Left cardiac atrium (tissue), 4 donors: ENCODE measurements at regions not wholly inside any gene's neighbourhood (a gene's known extent, or its start where the extent isn't known, plus 50 kb on each side); places are given as distances from the start of the nearest gene placed in this dataset.

Experiments used
- ATAC-seq, 2 donors: fragments of 200-7000 bp; cut with Tn5 transposase; one replicate each; pipeline ENCODE4 v1.9.1; 2020; ENCODE audit warnings: mild to moderate bottlenecking in 2 of 2, moderate library complexity in 2 of 2
- DNase-seq: peaks from one replicate; pipeline ENCODE4 v3.0.0-alpha.2; 2020
- intact Hi-C, 2 donors: fragments of 100-400 bp; cut with DNase I; formaldehyde crosslinking; loops; one replicate each; pipeline versions ENCODE4 v1.14.1 to v1.15.1; 2022 to 2023
- donor health status: DM: no; HTN: yes; CAD: no.
- donor health status: DM: no; HTN: yes; CAD: no; lungs with severe emphysema.
- donor health status: DM: yes; HTN: yes; CAD: no.
- donor health status: Dilated cardiomyopathy.

DNA sequence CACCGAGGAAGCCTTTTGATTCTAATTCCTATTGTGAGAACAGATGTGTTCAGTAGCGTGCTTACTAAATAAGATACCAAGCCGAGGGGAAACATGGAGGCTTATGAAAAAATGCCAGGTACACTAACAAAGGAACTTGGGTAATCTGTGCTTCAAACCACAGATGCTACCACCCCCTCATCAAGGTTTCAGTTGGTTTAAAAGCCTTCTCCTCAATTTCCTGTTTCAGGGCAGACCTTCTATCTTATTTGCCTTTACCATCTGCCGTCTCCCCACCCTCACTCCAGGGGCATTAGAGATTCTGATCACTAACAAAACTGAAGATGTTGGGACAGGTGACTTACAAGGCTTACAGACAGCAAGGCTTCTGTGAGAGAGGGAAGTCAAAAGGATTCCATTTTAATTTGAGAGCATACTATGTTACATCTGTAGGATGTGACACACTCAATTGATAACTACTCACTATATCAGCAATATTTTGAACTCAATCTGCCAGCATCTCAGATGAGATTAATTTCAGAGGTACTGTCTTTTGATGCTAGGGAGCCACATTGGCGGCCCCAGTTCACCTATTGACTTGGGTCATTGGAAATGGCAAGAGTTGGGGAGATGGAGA lies 60.6 kb upstream of the PLCL2 start:
- intact Hi-C loops, result no loop called here
- ATAC-seq, result peak in 1 of 2 donors; percentile 15
- DNase-seq, result no peak

DNA sequence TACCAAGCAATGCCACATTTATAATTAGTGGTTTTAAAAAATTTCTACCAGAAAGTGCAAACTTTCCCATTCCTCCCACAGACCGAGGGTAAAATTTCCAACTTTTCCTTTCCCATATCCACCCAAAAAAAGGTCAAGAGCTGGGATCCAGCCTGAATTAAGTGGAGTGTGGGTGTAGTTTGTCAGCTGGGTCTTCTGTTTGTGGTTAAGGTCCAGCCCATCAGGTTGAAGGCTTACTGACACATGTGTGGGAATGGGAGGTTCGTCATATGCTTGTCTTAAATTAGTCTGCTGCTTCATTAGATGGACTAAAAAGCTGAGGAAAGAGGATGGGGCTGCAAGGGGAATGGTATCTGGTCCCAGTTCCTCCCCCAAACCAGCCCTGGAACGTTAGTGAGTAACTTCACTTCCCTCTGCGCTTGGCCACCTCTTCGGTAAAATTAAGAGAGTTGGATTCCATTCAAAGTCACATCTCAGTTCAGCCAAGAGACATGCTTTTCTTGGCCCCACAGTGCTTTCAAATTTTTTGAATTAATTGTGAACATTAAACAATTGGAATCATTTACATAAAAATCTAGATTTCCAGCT lies 59.0 kb upstream of the PLCL2 start:
- intact Hi-C loops, result no loop called here
- DNase-seq (no peak), ATAC-seq (peak; percentile 30 to 56)

DNA sequence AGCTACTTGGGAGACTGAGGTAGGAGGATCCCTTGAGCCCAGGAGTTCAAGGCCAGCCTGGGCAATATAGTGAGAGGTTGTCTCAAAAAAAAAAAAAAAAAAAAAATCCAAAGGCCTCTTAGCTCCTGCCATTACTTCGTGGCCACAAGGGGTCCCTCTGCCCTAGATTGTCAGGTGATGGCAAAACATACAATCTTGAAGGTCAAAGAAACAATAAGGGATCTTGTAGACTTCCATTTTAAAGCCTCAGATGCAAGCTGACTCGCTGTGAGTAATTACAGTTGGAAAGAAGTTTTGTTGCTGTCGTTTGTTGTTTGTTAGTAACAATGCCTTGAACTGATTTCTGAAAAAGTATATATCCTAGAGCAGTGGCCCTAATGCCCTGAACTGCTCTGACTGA lies 55.9 kb upstream of the PLCL2 start:
- intact Hi-C loops, result no loop called here
- ATAC-seq (no peak), DNase-seq (no peak)

DNA sequence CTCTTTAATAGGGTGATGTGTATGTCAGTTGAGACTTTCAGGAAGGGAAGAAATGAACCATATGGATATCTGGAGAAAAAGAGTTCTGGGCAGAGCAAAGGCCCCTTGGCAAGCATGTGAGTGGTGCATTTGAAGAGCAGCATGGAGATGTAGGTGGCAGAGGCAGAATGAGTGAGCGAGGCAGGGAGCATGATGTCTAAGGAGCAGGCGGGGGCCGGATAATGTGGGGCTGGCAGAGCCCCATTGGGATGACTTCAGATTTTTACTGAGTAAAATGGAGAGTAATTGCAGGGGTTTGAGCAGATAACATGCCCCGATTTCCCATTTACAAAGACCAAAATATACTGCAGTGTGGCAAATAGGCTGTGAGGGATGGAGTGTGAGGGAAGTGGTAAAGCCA lies 52.9 kb upstream of the PLCL2 start:
- DNase-seq (no peak), ATAC-seq (no peak)
- intact Hi-C loops, result loop anchor here in 1 of 2 donors (10.0 kb wide), 1 partner anchor 113 kb away; no protein-coding TSS in a partner anchor

DNA sequence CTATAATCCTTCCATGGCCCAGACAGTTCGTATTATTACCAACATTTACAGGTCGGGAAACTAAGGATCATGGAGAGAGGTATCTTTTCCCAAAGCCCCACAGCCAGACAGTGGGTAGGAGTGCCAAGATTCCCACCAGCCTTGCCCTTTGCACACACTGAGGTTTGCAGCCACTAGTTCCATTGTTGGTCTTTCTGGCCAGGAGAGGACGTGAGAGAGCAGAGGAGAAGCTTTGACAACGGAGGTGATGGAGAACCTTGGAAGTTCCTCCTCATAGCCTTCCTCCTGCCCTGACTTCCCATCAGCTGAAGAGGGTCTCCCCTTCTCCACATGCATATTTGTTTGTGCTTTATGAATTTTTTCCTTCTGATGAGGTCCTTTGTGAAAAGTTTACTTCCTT lies 50.5 kb upstream of the PLCL2 start:
- no peak for DNase-seq
- ATAC-seq, result no peak
- intact Hi-C loops, result loop anchor here in 1 of 2 donors (10.0 kb wide), 1 partner anchor 111 kb away; no protein-coding TSS in a partner anchor

DNA sequence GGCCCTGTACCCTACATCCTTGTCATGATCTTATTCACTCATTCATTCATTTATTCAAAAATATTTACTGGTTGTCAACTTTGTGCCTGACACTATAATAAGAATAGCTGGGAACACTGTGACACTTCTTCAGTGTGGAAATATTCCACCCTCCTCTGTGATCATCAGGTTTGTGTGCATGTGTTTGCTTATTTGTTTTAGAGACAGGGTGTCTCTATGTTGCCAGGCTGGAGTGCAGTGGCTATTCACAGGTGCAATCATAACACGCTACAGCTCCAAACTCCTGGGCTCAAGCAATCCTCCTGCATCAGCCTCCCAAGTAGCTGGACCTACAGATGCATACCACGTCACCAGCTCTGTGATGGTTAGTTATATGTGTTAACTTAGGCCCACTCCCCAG lies 50.0 kb upstream of the PLCL2 start:
- ATAC-seq (peak in 1 of 2 donors; percentile 37), DNase-seq (no peak)
- intact Hi-C loops, result loop anchor here in 1 of 2 donors (5.0 to 10.0 kb wide), 2 partner anchors 48 to 110 kb away; partner anchors contain the start of gene PLCL2
